ENCODE measurements at regions not wholly inside any gene's neighbourhood (a gene's known extent, or its start where the extent isn't known, plus 50 kb on each side); places are given as distances from the start of the nearest gene placed in this dataset.
"Not testable (repeated sequence)": the region's sequence is repeated elsewhere in the genome, so short reads cannot be mapped to it uniquely, and the experiment has no call there.

DNA sequence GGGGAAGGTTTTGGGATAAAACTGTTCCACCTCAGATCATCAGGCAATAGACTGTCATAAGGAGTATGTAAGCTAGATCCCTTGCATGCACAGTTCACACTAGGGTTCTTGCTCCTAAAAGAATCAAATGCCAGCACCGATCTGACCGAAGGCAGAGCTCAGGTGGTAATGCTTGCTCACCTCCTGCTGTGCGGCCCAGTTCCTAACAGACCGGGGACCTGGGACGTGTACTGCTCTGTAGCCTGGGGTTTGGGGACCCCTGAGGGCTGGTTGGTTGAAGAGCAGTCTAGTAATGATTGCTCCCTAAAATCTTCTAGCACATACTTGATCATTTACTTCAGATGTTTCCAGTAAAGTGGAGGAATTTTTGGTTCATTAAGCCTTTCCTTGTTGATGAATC is 173.1 kb upstream of the SLIT2 start:
- DNase-seq (ENCODE audit: low read depth, low spot score): no peak
- Histone ChIP-seq H3K4me3 (ENCODE audit: low read depth, low read length) (no peak overlapping the region), H3K27ac (ENCODE audit: low read depth, low read length) (no peak overlapping the region), H3K9me3 (ENCODE audit: control insufficient read depth, insufficient read depth, low read length) (no peaks in the 10 kb centered on the region), H3K27me3 (ENCODE audit: control insufficient read depth, insufficient read depth, low read length) (no peaks in the 10 kb centered on the region)
- TF ChIP-seq, protein P1, sequence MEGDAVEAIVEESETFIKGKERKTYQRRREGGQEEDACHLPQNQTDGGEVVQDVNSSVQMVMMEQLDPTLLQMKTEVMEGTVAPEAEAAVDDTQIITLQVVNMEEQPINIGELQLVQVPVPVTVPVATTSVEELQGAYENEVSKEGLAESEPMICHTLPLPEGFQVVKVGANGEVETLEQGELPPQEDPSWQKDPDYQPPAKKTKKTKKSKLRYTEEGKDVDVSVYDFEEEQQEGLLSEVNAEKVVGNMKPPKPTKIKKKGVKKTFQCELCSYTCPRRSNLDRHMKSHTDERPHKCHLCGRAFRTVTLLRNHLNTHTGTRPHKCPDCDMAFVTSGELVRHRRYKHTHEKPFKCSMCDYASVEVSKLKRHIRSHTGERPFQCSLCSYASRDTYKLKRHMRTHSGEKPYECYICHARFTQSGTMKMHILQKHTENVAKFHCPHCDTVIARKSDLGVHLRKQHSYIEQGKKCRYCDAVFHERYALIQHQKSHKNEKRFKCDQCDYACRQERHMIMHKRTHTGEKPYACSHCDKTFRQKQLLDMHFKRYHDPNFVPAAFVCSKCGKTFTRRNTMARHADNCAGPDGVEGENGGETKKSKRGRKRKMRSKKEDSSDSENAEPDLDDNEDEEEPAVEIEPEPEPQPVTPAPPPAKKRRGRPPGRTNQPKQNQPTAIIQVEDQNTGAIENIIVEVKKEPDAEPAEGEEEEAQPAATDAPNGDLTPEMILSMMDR (IDR thresholded peaks at IDR 0.05; ENCODE audit: low read depth, low read length): no peak
- POLR2A ChIA-PET: interaction anchor here (0.5 kb wide), 1 partner anchor 135 kb away, joined by 4 read pairs; no protein-coding TSS in a partner anchor
- CTCF ChIA-PET: interaction anchor here (1.0 kb wide), 1 partner anchor 169 kb away, joined by 3 read pairs; no protein-coding TSS in a partner anchor

DNA sequence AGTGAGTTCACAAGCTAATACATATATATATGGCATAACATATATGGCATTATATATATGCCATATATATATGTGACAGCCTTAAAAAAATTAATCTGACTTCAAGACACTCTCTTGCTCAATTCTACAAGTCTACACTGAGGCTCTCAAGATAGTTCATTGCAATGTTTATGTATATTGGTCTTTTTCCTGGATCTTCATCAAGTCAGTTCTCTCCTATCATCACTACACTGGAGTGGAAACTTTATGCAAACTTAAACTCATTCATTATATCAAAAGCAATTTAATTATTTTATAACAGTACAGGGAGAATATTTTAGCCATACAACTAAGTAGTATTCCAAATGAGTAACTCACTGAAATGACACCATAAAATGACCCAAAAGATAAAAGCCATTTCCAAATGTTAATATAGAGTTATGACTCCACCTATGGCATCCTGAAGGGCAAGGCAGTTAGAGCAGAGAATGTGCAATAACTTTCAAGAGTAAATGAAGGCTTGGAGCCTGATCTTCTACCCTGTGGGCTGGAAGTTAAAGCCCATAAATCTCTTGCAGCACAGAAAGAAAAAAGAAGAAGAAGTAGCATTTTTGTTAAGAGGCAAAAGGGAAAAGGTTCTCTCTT is 176.3 kb upstream of the SLIT2 start:
- H3K9me3 ChIP-seq (ENCODE audit: control insufficient read depth, insufficient read depth, low read length): no peaks in the 10 kb centered on the region
- H3K27me3 ChIP-seq (ENCODE audit: control insufficient read depth, insufficient read depth, low read length): no peaks in the 10 kb centered on the region
- no peak overlapping the region for H3K4me3 ChIP-seq (ENCODE audit: low read depth, low read length)
- no peak overlapping the region for H3K27ac ChIP-seq (ENCODE audit: low read depth, low read length)
- TF ChIP-seq, protein P1 (IDR thresholded peaks at IDR 0.05; ENCODE audit: low read depth, low read length): no peak
- CTCF ChIA-PET: interaction anchor here (0.7 to 1.0 kb wide), 3 partner anchors 14 to 283 kb away, joined by 3 to 4 read pairs (median 3); no protein-coding TSS in a partner anchor
- POLR2A ChIA-PET: no interaction called here
- DNase-seq (ENCODE audit: low read depth, low spot score): no peak

DNA sequence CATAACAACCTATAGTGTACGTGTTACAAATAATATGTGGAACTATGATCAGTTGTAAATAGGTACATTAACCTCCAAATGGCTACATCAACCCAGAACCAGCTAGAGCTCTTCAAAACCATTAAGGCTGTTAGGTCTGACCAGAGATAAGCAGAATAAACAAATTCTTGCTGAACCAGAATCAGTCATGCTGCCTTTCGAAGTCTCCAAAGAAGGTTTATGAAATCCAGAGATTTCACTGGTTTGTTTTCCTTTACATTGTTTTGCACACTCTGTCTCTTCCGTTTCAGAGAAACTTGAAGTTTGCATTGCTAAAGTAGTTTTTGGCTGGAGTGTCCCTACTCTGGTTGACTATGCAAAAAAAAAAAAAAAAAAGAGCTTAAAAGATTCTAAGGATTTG is 177.3 kb upstream of the SLIT2 start:
- DNase-seq (ENCODE audit: low read depth, low spot score): peak; percentile 1
- TF ChIP-seq, protein P1 (IDR thresholded peaks at IDR 0.05; ENCODE audit: low read depth, low read length): no peak
- CTCF ChIA-PET: interaction anchor here (0.7 to 1.0 kb wide), 4 partner anchors 10 to 284 kb away, joined by 3 to 4 read pairs (median 3); no protein-coding TSS in a partner anchor
- Histone ChIP-seq H3K4me3 (ENCODE audit: low read depth, low read length) (no peak overlapping the region), H3K9me3 (ENCODE audit: control insufficient read depth, insufficient read depth, low read length) (no peaks in the 10 kb centered on the region), H3K27ac (ENCODE audit: low read depth, low read length) (no peak overlapping the region), H3K27me3 (ENCODE audit: control insufficient read depth, insufficient read depth, low read length) (no peaks in the 10 kb centered on the region)
- POLR2A ChIA-PET: no interaction called here

DNA sequence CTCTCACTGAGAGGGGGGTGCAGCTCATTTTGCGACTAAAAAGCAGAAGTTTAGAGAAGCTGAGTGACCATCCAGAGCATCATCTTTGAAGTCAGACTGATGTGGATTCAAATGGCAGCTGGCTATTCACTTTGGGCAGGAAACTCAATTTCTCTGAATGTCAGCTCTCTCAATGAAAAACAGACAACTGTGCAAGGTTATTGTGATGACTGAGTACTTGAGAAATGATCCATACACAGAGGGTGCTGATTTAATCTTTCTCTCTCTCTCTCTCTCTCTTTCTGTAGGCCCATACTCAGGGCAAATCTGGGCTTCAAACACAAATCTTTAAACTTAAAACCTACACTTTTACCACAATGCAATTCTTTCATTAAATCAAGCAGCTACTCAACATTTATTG is 185.8 kb upstream of the SLIT2 start:
- H3K9me3 ChIP-seq (ENCODE audit: control insufficient read depth, insufficient read depth, low read length): no peaks in the 10 kb centered on the region
- H3K27ac ChIP-seq (ENCODE audit: low read depth, low read length): no peak overlapping the region
- CTCF ChIA-PET: no interaction called here
- DNase-seq (ENCODE audit: low read depth, low spot score): no peak
- no peak overlapping the region for H3K4me3 ChIP-seq (ENCODE audit: low read depth, low read length)
- TF ChIP-seq, protein P1 (IDR thresholded peaks at IDR 0.05; ENCODE audit: low read depth, low read length): no peak
- no peaks in the 10 kb centered on the region for H3K27me3 ChIP-seq (ENCODE audit: control insufficient read depth, insufficient read depth, low read length)
- POLR2A ChIA-PET: no interaction called here

DNA sequence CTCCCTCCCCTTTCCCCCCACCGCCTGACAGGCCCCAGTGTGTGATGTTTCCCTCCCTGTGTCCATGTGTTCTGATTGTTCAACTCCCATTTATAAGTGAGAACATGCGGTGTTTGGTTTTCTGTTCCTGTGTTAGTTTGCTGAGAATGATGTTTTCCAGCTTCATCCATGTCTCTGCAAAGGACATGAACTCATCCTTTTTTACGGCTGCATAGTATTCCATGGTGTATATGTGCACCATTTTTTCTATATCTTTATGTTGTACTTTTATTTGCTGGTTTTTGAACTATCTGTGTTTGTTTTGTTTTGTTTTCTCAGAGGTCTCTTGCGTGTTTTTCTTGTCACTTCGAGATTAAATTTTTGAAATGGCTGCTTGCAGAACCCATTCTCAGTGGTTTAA is 188.8 kb upstream of the SLIT2 start:
- H3K9me3 ChIP-seq (ENCODE audit: control insufficient read depth, insufficient read depth, low read length); POLR2A ChIA-PET; H3K27me3 ChIP-seq (ENCODE audit: control insufficient read depth, insufficient read depth, low read length); H3K27ac ChIP-seq (ENCODE audit: low read depth, low read length); DNase-seq (ENCODE audit: low read depth, low spot score); H3K4me3 ChIP-seq (ENCODE audit: low read depth, low read length); CTCF ChIA-PET: not testable (repeated sequence)
